ENCODE measurements at regions not wholly inside any gene's neighbourhood (a gene's known extent, or its start where the extent isn't known, plus 50 kb on each side); places are given as distances from the start of the nearest gene placed in this dataset.

- DNase-seq (ENCODE audit: low spot score): no peak
- intact Hi-C loops (cut with DNase I): no loop called here
Observed at GRCh38 chr3:152944671-152945070, 109.7 kb downstream of the P2RY1 start.

GRCh38 chr3:152945556-152945955 is 110.6 kb downstream of the P2RY1 start:
- intact Hi-C loops (cut with DNase I): no loop called here
- DNase-seq (ENCODE audit: low spot score): no peak

GRCh38 chr3:152957491-152957890 is 122.6 kb downstream of the P2RY1 start:
- no peak for DNase-seq (ENCODE audit: low spot score)

GRCh38 chr3:152959307-152959706 is 124.4 kb downstream of the P2RY1 start:
- intact Hi-C loops (cut with DNase I): no loop called here
- DNase-seq (ENCODE audit: low spot score): no peak

More at GRCh38 chr3:152957491-152957890, 122.6 kb downstream of the P2RY1 start:
- intact Hi-C loops (cut with DNase I): no loop called here

- DNase-seq (ENCODE audit: low spot score): no peak
- intact Hi-C loops (cut with DNase I): no loop called here
Observed at GRCh38 chr3:152960684-152961083, 125.8 kb downstream of the P2RY1 start.

GRCh38 chr3:152961323-152961722 is 126.4 kb downstream of the P2RY1 start:
- intact Hi-C loops (cut with DNase I): no loop called here
- DNase-seq (ENCODE audit: low spot score): no peak

- intact Hi-C loops (cut with DNase I): no loop called here
- DNase-seq (ENCODE audit: low spot score): no peak
Observed at GRCh38 chr3:152964911-152965609, 130.1 kb downstream of the P2RY1 start.

- no peak for DNase-seq (ENCODE audit: low spot score)
- intact Hi-C loops (cut with DNase I): no loop called here
Observed at GRCh38 chr3:152968388-152969024, 133.6 kb downstream of the P2RY1 start.

- DNase-seq (ENCODE audit: low spot score): no peak
- intact Hi-C loops (cut with DNase I): no loop called here
Observed at GRCh38 chr3:152969557-152970300, 134.8 kb downstream of the P2RY1 start.

- intact Hi-C loops (cut with DNase I): no loop called here
- no peak for DNase-seq (ENCODE audit: low spot score)
Observed at GRCh38 chr3:152970851-152971250, 135.9 kb downstream of the P2RY1 start.

GRCh38 chr3:152971880-152972279 is 136.9 kb downstream of the P2RY1 start:
- no peak for DNase-seq (ENCODE audit: low spot score)
- intact Hi-C loops (cut with DNase I): no loop called here

- no peak for DNase-seq (ENCODE audit: low spot score)
- intact Hi-C loops (cut with DNase I): no loop called here
Observed at GRCh38 chr3:152973575-152973974, 138.6 kb downstream of the P2RY1 start.

- no peak for DNase-seq (ENCODE audit: low spot score)
- intact Hi-C loops (cut with DNase I): no loop called here
Observed at GRCh38 chr3:152976239-152976638, 141.3 kb downstream of the P2RY1 start.

GRCh38 chr3:152977366-152977765 is 142.4 kb downstream of the P2RY1 start:
- DNase-seq (ENCODE audit: low spot score): no peak
- intact Hi-C loops (cut with DNase I): no loop called here

- DNase-seq (ENCODE audit: low spot score): no peak
- intact Hi-C loops (cut with DNase I): no loop called here
Observed at GRCh38 chr3:152978152-152978551, 143.2 kb downstream of the P2RY1 start.

- intact Hi-C loops (cut with DNase I): no loop called here
- no peak for DNase-seq (ENCODE audit: low spot score)
Observed at GRCh38 chr3:152997526-152997925, 162.6 kb downstream of the P2RY1 start.

GRCh38 chr3:152998591-152998990 is 163.4 kb upstream of the RAP2B start:
- no peak for DNase-seq (ENCODE audit: low spot score)
- intact Hi-C loops (cut with DNase I): no loop called here

- no peak for DNase-seq (ENCODE audit: low spot score)
- intact Hi-C loops (cut with DNase I): no loop called here
Observed at GRCh38 chr3:153000325-153000724, 161.7 kb upstream of the RAP2B start.

- DNase-seq (ENCODE audit: low spot score): no peak
- intact Hi-C loops (cut with DNase I): no loop called here
Observed at GRCh38 chr3:153001210-153002078, 160.6 kb upstream of the RAP2B start.

- no peak for DNase-seq (ENCODE audit: low spot score)
- intact Hi-C loops (cut with DNase I): no loop called here
Observed at GRCh38 chr3:153003441-153003840, 158.6 kb upstream of the RAP2B start.

Measured in posterior vena cava (tissue), 2 donors.